Adrenal gland (tissue), 9 donors: ENCODE measurements at regions not wholly inside any gene's neighbourhood (a gene's known extent, or its start where the extent isn't known, plus 50 kb on each side); places are given as distances from the start of the nearest gene placed in this dataset.

Experiments
- DNase-seq, 7 donors: peaks; one replicate each; pipeline ENCODE4 v3.0.0-alpha.2; 2019 to 2020
- H3K27ac ChIP-seq, 5 donors: fragments of 200-600 bp; sonication (generic) in 4 of 5; 1 replicate in 3 of 5; 2 replicates in 2 of 5; pipeline versions ENCODE4 v1.5.1 to v1.8.0; 2016 to 2020; ENCODE audit warnings: mild to moderate bottlenecking in 1 of 5
- H3K27me3 ChIP-seq: fragments of 200-600 bp; 2 replicates; pipeline ENCODE4 v1.8.0; 2021
- H3K36me3 ChIP-seq, 2 donors: fragments of 200-600 bp; replicated peaks in 1 of 2; 1 replicate in 1 of 2; 2 replicates in 1 of 2; pipeline versions ENCODE4 v1.5.1 to v1.8.0; 2018 to 2022
- H3K4me1 ChIP-seq, 2 donors: fragments of 200-600 bp; replicated peaks in 1 of 2; 1 replicate in 1 of 2; 2 replicates in 1 of 2; pipeline versions ENCODE4 v1.5.1 to v1.8.0; 2018 to 2021
- H3K4me3 ChIP-seq, 4 donors: fragments of 200-600 bp; sonication (generic) in 3 of 4; one replicate each; pipeline ENCODE4 v1.5.1; 2016 to 2018
- H3K9me3 ChIP-seq, 3 donors: fragments of 200-600 bp; sonication (generic) in 1 of 3; replicated peaks in 1 of 3; 1 replicate in 2 of 3; 2 replicates in 1 of 3; pipeline versions ENCODE4 v1.5.1 to v1.8.0; 2016 to 2021
- CTCF ChIP-seq, 6 experiments: fragments of 450-650 bp in 4 of 6; fragments of 200-600 bp in 2 of 6; sonication (generic) in 1 of 6; IDR thresholded peaks; 1 replicate in 5 of 6; 2 replicates in 1 of 6; pipeline versions ENCODE4 v1.5.1 to v1.8.0; 2016 to 2021; ENCODE audit warnings: antibody characterized with exemption in 6 of 6, mild to moderate bottlenecking in 2 of 6, moderate library complexity in 1 of 6
- POLR2A ChIP-seq, 2 donors: fragments of 450-650 bp; IDR thresholded peaks; one replicate each; pipeline ENCODE4 v1.6.1; 2017; ENCODE audit warnings: antibody characterized with exemption in 2 of 2, mild to moderate bottlenecking in 2 of 2, moderate library complexity in 1 of 2
- WGBS, 4 donors: extraction: QIAGEN DNeasy Blood & Tissue Kit in 2 of 4; methylation state at CpG; one replicate each; pipeline versions ENCODE4 v1.1.5 to v1.1.7; 2013 to 2017; 5-methylcytosine and 5-hydroxymethylcytosine counted together
- intact Hi-C, 2 donors: fragments of 100-400 bp; cut with DNase I; formaldehyde crosslinking; loops; one replicate each; pipeline versions ENCODE4 v1.14.1 to v1.15.0; 2022 to 2023
- donor health status: healthy with polysubstance abuse.
- donor health status: Bipolar disorder and iron deficiency.
- donor health status: DM: yes; HTN: yes; CAD: no.
- donor health status: DM: no; HTN: no; CAD: no.
- donor health status: DM: no; HTN: no; CAD: no.

DNA sequence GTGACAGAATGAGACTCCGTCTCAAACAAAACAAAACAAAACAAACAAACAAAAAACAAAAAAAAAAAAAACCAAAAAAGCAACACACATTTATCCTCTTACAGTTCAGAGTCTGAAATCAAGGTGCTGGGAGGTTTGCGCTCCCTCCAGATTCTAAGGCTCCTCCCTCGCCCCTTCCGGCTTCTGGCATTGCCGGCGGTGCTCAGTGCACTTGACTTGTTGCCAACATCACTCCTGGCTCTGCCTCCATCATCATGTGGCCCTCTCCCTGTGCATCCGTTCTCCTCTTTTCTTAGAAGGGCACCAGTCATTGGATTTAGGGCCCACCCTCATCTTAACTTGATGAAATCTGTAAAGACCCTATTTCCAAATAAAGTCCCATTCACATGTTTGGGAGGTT lies 73.8 kb downstream of the RBFOX3 start:
- H3K9me3 ChIP-seq: no peaks in the 10 kb centered on the region
- TF ChIP-seq POLR2A (IDR thresholded peaks at IDR 0.05): no peak
- no peaks in the 10 kb centered on the region for H3K36me3 ChIP-seq
- 90 to 96% (median 93%) methylated on average over 7 of the region's 7 CpGs for WGBS, 4 donors
- no peak overlapping the region for H3K4me3 ChIP-seq
- no peak overlapping the region for H3K27ac ChIP-seq
- H3K27me3 ChIP-seq: no peaks in the 10 kb centered on the region
- no peak for DNase-seq
- H3K4me1 ChIP-seq: no peaks in the 10 kb centered on the region
- intact Hi-C loops: no loop called here

DNA sequence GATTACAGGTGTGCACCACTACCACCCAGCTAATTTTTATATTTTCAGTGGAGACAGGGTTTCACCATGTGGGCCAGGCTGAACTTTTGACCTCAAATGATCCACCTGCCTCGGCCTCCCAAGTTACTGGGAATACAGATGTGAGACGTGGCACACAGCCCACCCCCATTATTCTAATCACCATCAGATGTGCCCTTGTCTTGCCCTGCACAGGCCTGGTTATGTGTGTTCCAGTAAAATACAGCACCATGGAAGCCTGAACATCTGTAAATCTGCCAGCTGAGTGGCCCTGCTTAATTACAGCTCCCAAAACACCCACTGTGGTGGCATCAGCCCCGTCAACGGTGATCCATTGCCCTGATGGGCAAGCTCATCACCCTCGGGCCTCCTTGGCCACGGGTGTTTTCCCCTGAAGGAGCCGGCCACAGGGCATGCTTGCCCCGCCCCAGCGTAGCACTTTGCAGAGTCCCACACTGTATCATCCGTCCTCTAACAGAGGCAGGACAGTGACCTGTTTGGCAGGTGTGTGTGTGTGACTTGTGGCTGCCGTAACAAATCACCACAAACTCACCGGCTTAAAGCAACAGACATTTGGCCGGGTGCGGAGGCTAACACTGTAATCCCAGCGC lies 74.5 kb downstream of the RBFOX3 start:
- no peak overlapping the region for H3K4me3 ChIP-seq
- intact Hi-C loops: no loop called here
- DNase-seq: no peak
- no peaks in the 10 kb centered on the region for H3K9me3 ChIP-seq
- H3K36me3 ChIP-seq: no peaks in the 10 kb centered on the region
- WGBS, 4 donors: 84 to 88% (median 86%) methylated on average over 15 of the region's 15 CpGs
- H3K27ac ChIP-seq: no peak overlapping the region
- no peaks in the 10 kb centered on the region for H3K27me3 ChIP-seq
- no peaks in the 10 kb centered on the region for H3K4me1 ChIP-seq
- TF ChIP-seq CTCF (IDR thresholded peaks at IDR 0.05): no peak

DNA sequence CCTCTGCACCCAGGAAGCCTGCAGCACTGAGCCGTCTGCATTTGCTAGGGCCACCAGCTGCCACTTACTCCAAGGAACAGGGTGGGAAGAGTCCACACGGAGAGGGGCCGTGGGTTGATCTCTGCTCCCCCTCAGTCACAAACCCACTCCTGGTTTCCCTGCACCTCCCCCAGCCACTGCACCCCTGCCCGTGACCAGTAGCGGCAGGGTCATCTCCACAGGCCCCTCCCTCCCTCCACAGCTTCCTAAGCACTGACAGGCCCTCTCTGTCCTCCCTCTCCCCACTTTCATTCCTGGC lies 75.2 kb downstream of the RBFOX3 start:
- Histone ChIP-seq H3K4me1 (no peaks in the 10 kb centered on the region), H3K9me3 (no peaks in the 10 kb centered on the region), H3K27ac (no peak overlapping the region), H3K27me3 (no peaks in the 10 kb centered on the region), H3K4me3 (no peak overlapping the region), H3K36me3 (no peaks in the 10 kb centered on the region)
- intact Hi-C loops: no loop called here
- DNase-seq: no peak
- WGBS, 4 donors: 75 to 87% (median 83%) methylated on average over 5 of the region's 5 CpGs
- TF ChIP-seq POLR2A (IDR thresholded peaks at IDR 0.05) (no peak), CTCF (IDR thresholded peaks at IDR 0.05) (no peak)

GRCh38 chr17:79534851-79535727 lies 75.8 kb downstream of the RBFOX3 start:
- no peak for DNase-seq
- H3K4me3 ChIP-seq: no peak overlapping the region
- H3K4me1 ChIP-seq: no peaks in the 10 kb centered on the region
- no peaks in the 10 kb centered on the region for H3K27me3 ChIP-seq
- WGBS, 4 donors: 69 to 81% (median 79%) methylated on average over 16 to 23 of the region's 23 CpGs
- no peaks in the 10 kb centered on the region for H3K9me3 ChIP-seq
- no peaks in the 10 kb centered on the region for H3K36me3 ChIP-seq
- no peak overlapping the region for H3K27ac ChIP-seq
- intact Hi-C loops: no loop called here
- no peak for TF ChIP-seq POLR2A (IDR thresholded peaks at IDR 0.05)
- no peak for TF ChIP-seq CTCF (IDR thresholded peaks at IDR 0.05)

- TF ChIP-seq CTCF (IDR thresholded peaks at IDR 0.05): no peak
- TF ChIP-seq POLR2A (IDR thresholded peaks at IDR 0.05): no peak
- Histone ChIP-seq H3K4me1 (no peaks in the 10 kb centered on the region), H3K36me3 (no peaks in the 10 kb centered on the region), H3K27ac (no peak overlapping the region), H3K9me3 (no peaks in the 10 kb centered on the region), H3K4me3 (no peak overlapping the region), H3K27me3 (no peaks in the 10 kb centered on the region)
- intact Hi-C loops: no loop called here
- 70 to 73% (median 73%) methylated on average over 10 to 11 of the region's 11 CpGs for WGBS, 4 donors
- DNase-seq: no peak
These were observed 76.7 kb downstream of the RBFOX3 start for GRCh38 chr17:79534111-79534510.
